Suprapubic skin (tissue), 4 donors: ENCODE measurements at regions not wholly inside any gene's neighbourhood (a gene's known extent, or its start where the extent isn't known, plus 50 kb on each side); places are given as distances from the start of the nearest gene placed in this dataset.

Source experiments
- EP300 ChIP-seq: sonication (generic); formaldehyde crosslinking; IDR thresholded peaks from one replicate; pipeline ENCODE4 v1.6.1; 2017; ENCODE audit warnings: antibody characterized with exemption
- POLR2A ChIP-seq, 2 donors: fragments of 450-650 bp; IDR thresholded peaks; one replicate each; pipeline ENCODE4 v1.6.1; 2017; ENCODE audit warnings: antibody characterized with exemption in 2 of 2, mild to moderate bottlenecking in 2 of 2, moderate library complexity in 2 of 2
- POLR2AphosphoS5 ChIP-seq, 3 donors: sonication (generic); formaldehyde crosslinking; IDR thresholded peaks; one replicate each; pipeline ENCODE4 v1.6.1; 2017; ENCODE audit warnings: antibody characterized with exemption in 3 of 3
- TF ChIP-seq, protein P1 (sequence below), 2 donors: fragments of 200-600 bp in 1 of 2; fragments of 450-650 bp in 1 of 2; sonication (generic) in 1 of 2; IDR thresholded peaks; one replicate each; pipeline ENCODE4 v1.5.1; 2016 to 2019; ENCODE audit warnings: antibody characterized with exemption in 2 of 2, mild to moderate bottlenecking in 1 of 2, moderate library complexity in 1 of 2

DNA sequence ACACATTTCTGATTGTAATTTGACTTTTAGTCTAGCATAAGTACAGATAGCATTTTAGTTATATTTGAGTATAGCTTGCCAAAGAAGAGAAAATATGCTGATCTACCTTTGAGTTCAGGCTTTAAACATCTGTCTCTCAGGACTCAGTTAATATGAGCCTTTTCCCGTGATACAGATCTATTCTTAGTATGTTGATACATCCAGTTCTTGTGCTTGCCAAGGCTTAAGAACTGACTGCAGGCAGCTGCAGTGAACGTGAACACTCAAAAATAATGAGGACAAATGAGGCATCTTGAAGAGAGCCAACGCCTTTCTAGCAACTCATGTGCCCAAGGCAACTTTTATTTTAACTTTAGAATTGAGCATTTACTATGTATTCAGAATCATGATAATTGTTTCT is 325.5 kb downstream of the SI start:
- no peak for TF ChIP-seq POLR2AphosphoS5 (IDR thresholded peaks at IDR 0.05)
- TF ChIP-seq, protein P1, sequence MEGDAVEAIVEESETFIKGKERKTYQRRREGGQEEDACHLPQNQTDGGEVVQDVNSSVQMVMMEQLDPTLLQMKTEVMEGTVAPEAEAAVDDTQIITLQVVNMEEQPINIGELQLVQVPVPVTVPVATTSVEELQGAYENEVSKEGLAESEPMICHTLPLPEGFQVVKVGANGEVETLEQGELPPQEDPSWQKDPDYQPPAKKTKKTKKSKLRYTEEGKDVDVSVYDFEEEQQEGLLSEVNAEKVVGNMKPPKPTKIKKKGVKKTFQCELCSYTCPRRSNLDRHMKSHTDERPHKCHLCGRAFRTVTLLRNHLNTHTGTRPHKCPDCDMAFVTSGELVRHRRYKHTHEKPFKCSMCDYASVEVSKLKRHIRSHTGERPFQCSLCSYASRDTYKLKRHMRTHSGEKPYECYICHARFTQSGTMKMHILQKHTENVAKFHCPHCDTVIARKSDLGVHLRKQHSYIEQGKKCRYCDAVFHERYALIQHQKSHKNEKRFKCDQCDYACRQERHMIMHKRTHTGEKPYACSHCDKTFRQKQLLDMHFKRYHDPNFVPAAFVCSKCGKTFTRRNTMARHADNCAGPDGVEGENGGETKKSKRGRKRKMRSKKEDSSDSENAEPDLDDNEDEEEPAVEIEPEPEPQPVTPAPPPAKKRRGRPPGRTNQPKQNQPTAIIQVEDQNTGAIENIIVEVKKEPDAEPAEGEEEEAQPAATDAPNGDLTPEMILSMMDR (IDR thresholded peaks at IDR 0.05) = no peak
- no peak for TF ChIP-seq POLR2A (IDR thresholded peaks at IDR 0.05)
- no peak for TF ChIP-seq EP300
